ENCODE measurements at regions not wholly inside any gene's neighbourhood (a gene's known extent, or its start where the extent isn't known, plus 50 kb on each side); places are given as distances from the start of the nearest gene placed in this dataset.

- no peak for TF ChIP-seq TAF1 (IDR thresholded peaks at IDR 0.05; ENCODE audit: borderline replicate concordance, low read depth, low read length)
- no peak for TF ChIP-seq POLR2AphosphoS5 (IDR thresholded peaks at IDR 0.05; ENCODE audit: low read depth, low read length)
Measured at GRCh38 chr15:47429376-47429775, 287.9 kb upstream of the SEMA6D start.

Data from GM12892 (cell line).